SK-N-MC (cell line): ENCODE measurements at regions not wholly inside any gene's neighbourhood (a gene's known extent, or its start where the extent isn't known, plus 50 kb on each side); places are given as distances from the start of the nearest gene placed in this dataset.

Experiments
- EZH2 ChIP-seq: fragments of 200-600 bp; sonication (generic); IDR thresholded peaks from one replicate; pipeline ENCODE4 v1.6.1; 2017; ENCODE audit warnings: antibody characterized with exemption
- POLR2AphosphoS5 ChIP-seq: IDR thresholded peaks from 2 replicates; pipeline ENCODE4 v1.6.1; 2012; ENCODE audit warnings: mild to moderate bottlenecking, low read depth, low read length, borderline replicate concordance

GRCh38 chr15:39502082-39502447 is 78.8 kb upstream of the THBS1 start:
- TF ChIP-seq POLR2AphosphoS5 (no peak), EZH2 (no peak)
